BLaER1 (cell line): ENCODE measurements at regions not wholly inside any gene's neighbourhood (a gene's known extent, or its start where the extent isn't known, plus 50 kb on each side); places are given as distances from the start of the nearest gene placed in this dataset.
"Not testable (repeated sequence)": the region's sequence is repeated elsewhere in the genome, so short reads cannot be mapped to it uniquely, and the experiment has no call there.

Source experiments
- H3K27ac ChIP-seq: shearing (Covaris generic); formaldehyde crosslinking; 2 replicates; pipeline ENCODE4 v1.8.1; 2022
- H3K27me3 ChIP-seq: shearing (Covaris generic); formaldehyde crosslinking; 2 replicates; pipeline ENCODE4 v1.8.1; 2022
- H3K36me3 ChIP-seq: shearing (Covaris generic); formaldehyde crosslinking; 2 replicates; pipeline ENCODE4 v1.8.1; 2022
- H3K4me1 ChIP-seq: shearing (Covaris generic); formaldehyde crosslinking; 2 replicates; pipeline ENCODE4 v1.8.1; 2022
- H3K4me2 ChIP-seq: shearing (Covaris generic); formaldehyde crosslinking; 2 replicates; pipeline ENCODE4 v1.8.1; 2022
- H3K4me3 ChIP-seq: shearing (Covaris generic); formaldehyde crosslinking; 2 replicates; pipeline ENCODE4 v1.8.1; 2022
- H3K9ac ChIP-seq: shearing (Covaris generic); formaldehyde crosslinking; 2 replicates; pipeline ENCODE4 v1.8.1; 2022
- H3K9me3 ChIP-seq: shearing (Covaris generic); formaldehyde crosslinking; 2 replicates; pipeline ENCODE4 v1.8.1; 2022
- H4K20me1 ChIP-seq: shearing (Covaris generic); formaldehyde crosslinking; 2 replicates; pipeline ENCODE4 v1.8.1; 2022
- Cebpa-rat ChIP-seq: shearing (Covaris generic); IDR thresholded peaks from 2 replicates; pipeline ENCODE4 v1.8.1; 2022

- no peak for TF ChIP-seq Cebpa-rat
- Histone ChIP-seq H4K20me1 (no peaks in the 10 kb centered on the region), H3K27me3 (peaks cover 24% of the 10 kb centered on the region), H3K4me2 (no peak overlapping the region), H3K9me3 (peaks cover 12% of the 10 kb centered on the region), H3K4me1 (no peaks in the 10 kb centered on the region), H3K9ac (no peak overlapping the region), H3K36me3 (no peaks in the 10 kb centered on the region), H3K4me3 (no peak overlapping the region), H3K27ac (no peak overlapping the region)
These were observed 655.3 kb downstream of the SH3BGRL start for GRCh38 chrX:81857192-81857591.

DNA sequence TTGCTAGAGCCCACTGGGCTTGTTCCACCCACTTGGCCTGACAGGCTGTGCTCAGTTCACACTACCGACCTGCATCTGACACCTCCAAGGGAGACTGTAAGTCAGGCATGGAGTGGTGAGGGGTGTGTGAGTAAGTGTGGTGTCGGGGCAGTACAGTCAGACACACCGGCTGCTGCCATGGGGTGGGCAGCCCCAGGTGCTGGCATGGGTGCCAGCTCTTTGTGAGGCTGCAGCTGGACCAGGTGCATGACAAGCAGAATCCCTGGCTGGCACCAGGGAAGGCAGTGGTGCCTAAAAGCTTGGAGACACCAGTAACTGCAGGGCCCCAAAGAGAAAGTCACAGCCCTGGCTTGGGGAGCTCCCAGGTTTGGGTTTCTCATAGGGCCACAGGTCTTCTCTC is 665.0 kb downstream of the SH3BGRL start:
- no peaks in the 10 kb centered on the region for H4K20me1 ChIP-seq
- no peak overlapping the region for H3K4me3 ChIP-seq
- H3K4me1 ChIP-seq = no peaks in the 10 kb centered on the region
- no peak overlapping the region for H3K9ac ChIP-seq
- peaks cover 18% of the 10 kb centered on the region; the same call in 1 of the 2 replicates for H3K27me3 ChIP-seq
- H3K4me2 ChIP-seq = no peak overlapping the region
- peaks cover 48% of the 10 kb centered on the region for H3K9me3 ChIP-seq
- H3K27ac ChIP-seq = no peak overlapping the region
- no peaks in the 10 kb centered on the region for H3K36me3 ChIP-seq
- no peak for TF ChIP-seq Cebpa-rat

- no peak overlapping the region for H3K27ac ChIP-seq
- no peak overlapping the region for H3K4me2 ChIP-seq
- H3K36me3 ChIP-seq = no peaks in the 10 kb centered on the region
- peaks cover 61% of the 10 kb centered on the region for H3K9me3 ChIP-seq
- no peaks in the 10 kb centered on the region for H3K4me1 ChIP-seq
- no peaks in the 10 kb centered on the region for H4K20me1 ChIP-seq
- H3K9ac ChIP-seq = no peak overlapping the region
- peaks cover 33% of the 10 kb centered on the region for H3K27me3 ChIP-seq
- no peak overlapping the region for H3K4me3 ChIP-seq
- no peak for TF ChIP-seq Cebpa-rat
These were observed 667.1 kb downstream of the SH3BGRL start for GRCh38 chrX:81868979-81869378.

DNA sequence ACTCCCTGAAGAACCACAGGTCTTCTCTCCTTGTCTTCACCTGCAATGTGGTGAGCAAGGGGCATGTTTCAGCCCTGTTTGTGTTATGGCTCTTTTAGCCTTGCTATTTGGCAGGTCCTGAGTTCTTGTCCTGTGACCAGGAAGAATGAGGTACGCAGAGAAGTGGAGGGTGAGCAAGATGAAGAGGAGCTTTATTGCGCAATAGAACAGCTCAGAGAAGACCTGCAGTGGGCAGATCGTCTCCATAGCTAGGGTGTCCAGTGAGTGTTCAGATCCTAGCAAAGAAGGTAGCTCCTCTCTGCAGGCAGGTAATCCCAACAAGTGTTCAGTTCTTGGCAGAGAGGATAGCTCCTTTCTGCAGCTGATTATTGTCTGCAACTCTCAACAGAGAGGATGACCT is 672.9 kb downstream of the SH3BGRL start:
- peak; percentile 95 for TF ChIP-seq Cebpa-rat
- peaks cover 52% of the 10 kb centered on the region for H3K9me3 ChIP-seq

GRCh38 chrX:81875800-81876199 is 673.9 kb downstream of the SH3BGRL start:
- H3K9ac ChIP-seq = no peak overlapping the region
- no peak for TF ChIP-seq Cebpa-rat
- H3K27ac ChIP-seq = no peak overlapping the region
- no peak overlapping the region for H3K4me2 ChIP-seq
- H3K4me3 ChIP-seq = no peak overlapping the region
- no peaks in the 10 kb centered on the region for H3K36me3 ChIP-seq
- peaks cover 50% of the 10 kb centered on the region for H3K27me3 ChIP-seq
- H3K9me3 ChIP-seq = peaks cover 50% of the 10 kb centered on the region
- no peaks in the 10 kb centered on the region for H3K4me1 ChIP-seq
- no peaks in the 10 kb centered on the region for H4K20me1 ChIP-seq

More for the DNA sequence above, 672.9 kb downstream of the SH3BGRL start:
- Histone ChIP-seq H3K36me3 (no peaks in the 10 kb centered on the region), H3K27ac (no peak overlapping the region), H3K9ac (no peak overlapping the region), H3K27me3 (peaks cover 40% of the 10 kb centered on the region), H3K4me3 (no peak overlapping the region), H3K4me2 (no peak overlapping the region), H3K4me1 (no peaks in the 10 kb centered on the region), H4K20me1 (no peaks in the 10 kb centered on the region)

DNA sequence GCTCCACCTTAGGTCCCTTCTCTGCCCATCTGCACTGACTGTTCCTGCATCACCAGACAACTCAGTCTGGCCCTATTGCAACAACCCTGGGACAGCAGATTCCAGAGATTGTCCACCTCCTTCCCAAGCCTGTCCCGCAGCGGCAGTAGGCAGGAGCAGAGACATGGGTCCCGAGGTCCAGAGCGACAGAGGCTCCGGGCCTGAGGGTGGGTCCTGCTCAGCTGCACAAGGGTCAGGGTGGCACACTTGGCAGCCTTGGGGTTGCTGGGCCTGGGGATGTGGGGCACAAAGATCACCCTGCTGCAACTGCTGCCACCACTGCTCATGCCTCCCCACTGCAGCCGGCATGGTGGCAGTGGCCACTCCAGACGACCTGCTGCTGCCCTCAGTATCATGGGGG is 674.5 kb downstream of the SH3BGRL start:
- no peak overlapping the region for H3K27ac ChIP-seq
- H3K9me3 ChIP-seq = peaks cover 44% of the 10 kb centered on the region
- H4K20me1 ChIP-seq = no peaks in the 10 kb centered on the region

GRCh38 chrX:81890521-81890920 is 688.6 kb downstream of the SH3BGRL start:
- Histone ChIP-seq H3K27ac (no peak overlapping the region), H3K4me3 (no peak overlapping the region)

More for the DNA sequence above, 674.5 kb downstream of the SH3BGRL start:
- Histone ChIP-seq H3K4me3 (no peak overlapping the region), H3K9ac (no peak overlapping the region), H3K27me3 (peaks cover 56% of the 10 kb centered on the region), H3K4me2 (no peak overlapping the region), H3K4me1 (no peaks in the 10 kb centered on the region), H3K36me3 (no peaks in the 10 kb centered on the region)
- TF ChIP-seq Cebpa-rat = no peak

GRCh38 chrX:81900522-81900921 is 698.6 kb downstream of the SH3BGRL start:
- Histone ChIP-seq H3K4me1 (no peaks in the 10 kb centered on the region), H3K9ac (no peak overlapping the region)

More at GRCh38 chrX:81890521-81890920, 688.6 kb downstream of the SH3BGRL start:
- Histone ChIP-seq H3K9ac (no peak overlapping the region), H3K27me3 (peaks cover 29% of the 10 kb centered on the region), H3K9me3 (no peaks in the 10 kb centered on the region), H4K20me1 (peaks cover 9% of the 10 kb centered on the region; the same call in 1 of the 2 replicates), H3K4me2 (no peak overlapping the region), H3K4me1 (no peaks in the 10 kb centered on the region), H3K36me3 (no peaks in the 10 kb centered on the region)
- no peak for TF ChIP-seq Cebpa-rat

DNA sequence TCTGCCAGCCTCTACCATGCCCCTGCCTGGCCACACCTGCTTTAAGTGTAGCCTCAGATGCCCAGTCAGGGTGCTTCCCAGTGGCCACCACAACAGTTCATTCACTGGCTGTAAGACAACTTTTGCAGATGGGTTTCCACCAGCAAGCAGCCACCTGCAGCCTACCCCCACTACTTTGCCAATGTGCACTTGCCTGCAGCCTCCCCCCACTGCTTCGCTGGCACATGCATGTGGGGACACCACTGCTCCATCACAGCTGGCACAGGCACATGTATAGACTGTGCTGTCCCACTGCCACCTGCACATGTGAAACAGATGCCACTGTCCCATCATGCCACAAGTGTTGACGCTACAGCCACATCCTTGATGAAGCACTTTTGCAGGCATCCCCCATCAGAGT is 723.9 kb downstream of the SH3BGRL start:
- Histone ChIP-seq H3K27ac (no peak overlapping the region), H4K20me1 (no peaks in the 10 kb centered on the region), H3K4me2 (no peak overlapping the region), H3K9me3 (no peaks in the 10 kb centered on the region), H3K4me3 (no peak overlapping the region), H3K27me3 (peaks cover 49% of the 10 kb centered on the region), H3K4me1 (no peaks in the 10 kb centered on the region), H3K9ac (no peak overlapping the region), H3K36me3 (no peaks in the 10 kb centered on the region)
- TF ChIP-seq Cebpa-rat = no peak

More at GRCh38 chrX:81900522-81900921, 698.6 kb downstream of the SH3BGRL start:
- Histone ChIP-seq H3K9me3 (no peaks in the 10 kb centered on the region), H3K36me3 (no peaks in the 10 kb centered on the region), H3K27me3 (peaks cover 7% of the 10 kb centered on the region; the same call in 1 of the 2 replicates), H3K27ac (no peak overlapping the region), H3K4me3 (no peak overlapping the region), H3K4me2 (no peak overlapping the region), H4K20me1 (no peaks in the 10 kb centered on the region)
- TF ChIP-seq Cebpa-rat = no peak

DNA sequence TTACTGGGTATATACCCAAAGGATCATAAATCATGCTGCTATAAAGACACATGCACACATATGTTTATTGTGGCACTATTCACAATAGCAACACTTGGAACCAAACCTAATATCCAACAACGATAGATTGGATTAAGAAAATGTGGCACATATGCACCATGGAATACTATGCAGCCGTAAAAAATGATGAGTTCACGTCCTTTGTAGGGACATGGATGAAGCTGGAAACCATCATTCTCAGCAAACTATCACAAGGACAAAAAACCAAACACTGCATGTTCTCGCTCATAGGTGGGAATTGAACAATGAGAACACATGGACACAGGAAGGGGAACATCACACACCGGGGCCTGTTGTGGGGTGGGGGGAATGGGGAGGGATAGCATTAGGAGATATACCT is 744.0 kb downstream of the SH3BGRL start:
- not testable (repeated sequence) for H4K20me1 ChIP-seq, H3K9ac ChIP-seq, H3K36me3 ChIP-seq, H3K27ac ChIP-seq, H3K4me3 ChIP-seq, H3K9me3 ChIP-seq, H3K4me1 ChIP-seq, H3K4me2 ChIP-seq
- 0 out of 2 replicates have a peak, but pooled peaks cover 13% of the 10 kb centered on the region for H3K27me3 ChIP-seq

GRCh38 chrX:81957318-81957717 is 755.4 kb downstream of the SH3BGRL start:
- Histone ChIP-seq H3K36me3 (no peaks in the 10 kb centered on the region), H3K27me3 (peaks cover 49% of the 10 kb centered on the region; the same call in 1 of the 2 replicates), H3K9me3 (no peaks in the 10 kb centered on the region; the same call in 1 of the 2 replicates), H4K20me1 (no peaks in the 10 kb centered on the region), H3K4me1 (no peaks in the 10 kb centered on the region), H3K27ac (no peak overlapping the region), H3K4me2 (no peak overlapping the region), H3K9ac (no peak overlapping the region), H3K4me3 (no peak overlapping the region)
- TF ChIP-seq Cebpa-rat = no peak
